ENCODE measurements at regions not wholly inside any gene's neighbourhood (a gene's known extent, or its start where the extent isn't known, plus 50 kb on each side); places are given as distances from the start of the nearest gene placed in this dataset.

DNA sequence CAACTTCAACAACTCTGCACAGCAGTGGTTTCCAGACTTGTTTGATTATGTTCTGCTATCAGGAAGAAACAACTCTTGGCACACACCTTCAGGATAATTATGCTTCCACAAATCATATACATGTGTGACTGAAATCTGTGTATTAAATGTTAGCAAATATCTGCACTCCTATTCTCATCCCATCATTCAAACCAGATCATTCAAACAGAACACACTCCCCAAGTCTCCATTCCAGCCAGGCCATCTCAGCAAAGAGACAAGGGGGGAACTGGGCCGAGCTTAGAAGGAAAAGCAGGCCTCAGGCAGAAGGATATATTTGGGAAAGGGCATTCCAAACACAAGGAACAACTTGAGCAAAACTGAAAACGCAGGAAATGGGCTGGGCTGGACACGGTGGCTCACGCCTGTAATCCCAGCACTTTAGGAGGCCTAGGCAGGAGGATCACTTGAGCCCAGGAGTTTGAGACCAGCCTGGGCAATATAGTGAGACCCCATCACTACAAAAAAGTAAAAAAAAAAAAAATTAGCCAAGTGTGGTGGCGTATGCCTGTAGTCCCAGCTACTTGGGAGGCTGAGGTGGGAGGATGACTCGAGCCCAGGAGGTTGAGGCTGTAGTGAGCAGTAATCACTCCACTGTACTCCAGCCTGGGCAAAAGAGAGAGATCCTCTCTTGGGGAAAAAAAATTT lies 62.7 kb downstream of the ZFP36L2 start:
- TF ChIP-seq, protein P1, sequence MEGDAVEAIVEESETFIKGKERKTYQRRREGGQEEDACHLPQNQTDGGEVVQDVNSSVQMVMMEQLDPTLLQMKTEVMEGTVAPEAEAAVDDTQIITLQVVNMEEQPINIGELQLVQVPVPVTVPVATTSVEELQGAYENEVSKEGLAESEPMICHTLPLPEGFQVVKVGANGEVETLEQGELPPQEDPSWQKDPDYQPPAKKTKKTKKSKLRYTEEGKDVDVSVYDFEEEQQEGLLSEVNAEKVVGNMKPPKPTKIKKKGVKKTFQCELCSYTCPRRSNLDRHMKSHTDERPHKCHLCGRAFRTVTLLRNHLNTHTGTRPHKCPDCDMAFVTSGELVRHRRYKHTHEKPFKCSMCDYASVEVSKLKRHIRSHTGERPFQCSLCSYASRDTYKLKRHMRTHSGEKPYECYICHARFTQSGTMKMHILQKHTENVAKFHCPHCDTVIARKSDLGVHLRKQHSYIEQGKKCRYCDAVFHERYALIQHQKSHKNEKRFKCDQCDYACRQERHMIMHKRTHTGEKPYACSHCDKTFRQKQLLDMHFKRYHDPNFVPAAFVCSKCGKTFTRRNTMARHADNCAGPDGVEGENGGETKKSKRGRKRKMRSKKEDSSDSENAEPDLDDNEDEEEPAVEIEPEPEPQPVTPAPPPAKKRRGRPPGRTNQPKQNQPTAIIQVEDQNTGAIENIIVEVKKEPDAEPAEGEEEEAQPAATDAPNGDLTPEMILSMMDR (IDR thresholded peaks at IDR 0.05) = no peak

DNA sequence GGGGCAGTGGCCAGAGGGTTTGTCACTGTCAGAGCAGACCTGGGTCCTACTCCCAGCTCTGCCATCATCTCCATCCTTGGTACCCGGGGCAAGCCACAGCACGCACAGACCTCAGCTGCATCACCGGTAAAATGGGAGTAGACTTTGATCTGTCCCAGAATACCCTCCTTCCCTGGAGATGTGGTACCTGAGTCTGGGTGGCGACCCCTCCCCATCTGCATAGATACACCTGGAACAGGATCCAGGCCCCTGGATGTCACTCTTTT lies 64.0 kb downstream of the ZFP36L2 start:
- TF ChIP-seq, protein P1 (IDR thresholded peaks at IDR 0.05) = no peak

DNA sequence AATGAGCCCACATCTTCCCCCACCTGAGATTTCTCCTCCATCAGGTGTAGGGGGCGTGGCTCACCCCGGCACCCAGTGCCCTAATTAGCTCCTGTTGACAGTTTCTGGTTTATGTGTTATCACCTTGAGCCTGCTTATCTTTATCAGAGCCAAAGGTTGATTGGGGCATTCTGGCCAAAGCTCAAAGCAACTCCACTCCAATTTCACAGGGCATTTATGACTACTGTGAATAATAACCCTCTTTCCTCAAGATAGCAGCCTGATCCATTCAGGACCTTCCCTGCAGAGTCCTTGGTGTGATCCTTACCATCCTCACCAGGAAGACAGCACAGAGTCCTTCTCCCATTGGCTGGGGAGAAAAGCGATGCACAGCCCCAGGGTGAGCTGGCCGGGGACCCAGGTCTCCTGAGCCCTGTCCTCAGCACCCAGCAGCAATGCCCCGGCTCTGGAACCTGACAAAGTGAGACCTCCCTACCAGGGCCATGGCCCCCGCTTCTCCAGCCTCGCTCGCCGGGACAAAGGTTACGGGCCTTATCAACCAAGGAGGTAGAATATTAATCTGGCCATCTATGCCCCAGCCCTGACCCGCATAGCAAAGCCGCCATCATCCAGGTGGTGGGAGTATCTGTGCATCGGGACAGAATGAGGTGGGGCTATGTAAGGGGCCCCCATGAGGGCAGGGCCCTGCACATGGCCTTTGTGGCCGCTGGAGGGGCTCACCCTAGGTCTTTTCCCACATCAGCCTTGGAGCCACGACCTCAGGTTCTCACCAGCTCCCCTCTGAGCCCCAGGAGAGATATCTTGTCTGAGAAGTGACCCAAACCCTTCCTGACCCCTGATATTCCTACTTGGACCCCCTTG lies 64.5 kb downstream of the ZFP36L2 start:
- TF ChIP-seq, protein P1 (IDR thresholded peaks at IDR 0.05) = no peak

DNA sequence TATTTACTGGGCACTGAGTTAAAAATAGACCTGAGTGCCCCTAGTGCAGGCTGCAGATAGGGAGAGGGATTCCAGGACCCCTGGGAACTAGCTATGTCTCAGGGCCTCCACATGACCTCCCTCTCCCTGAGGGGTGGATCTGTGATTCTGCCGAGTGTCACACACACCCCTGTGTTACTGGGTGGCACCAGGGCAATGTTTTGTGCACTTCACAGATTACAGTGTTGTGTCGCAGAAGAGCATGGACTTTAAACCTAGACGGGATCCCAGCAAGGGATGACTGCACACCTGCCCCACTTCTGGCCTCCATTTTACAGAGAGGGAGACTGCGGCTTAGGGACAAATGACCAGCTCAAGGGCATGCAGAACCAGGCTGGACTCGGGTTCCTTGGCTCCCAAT lies 65.6 kb downstream of the ZFP36L2 start:
- TF ChIP-seq, protein P1 (IDR thresholded peaks at IDR 0.05) = no peak

DNA sequence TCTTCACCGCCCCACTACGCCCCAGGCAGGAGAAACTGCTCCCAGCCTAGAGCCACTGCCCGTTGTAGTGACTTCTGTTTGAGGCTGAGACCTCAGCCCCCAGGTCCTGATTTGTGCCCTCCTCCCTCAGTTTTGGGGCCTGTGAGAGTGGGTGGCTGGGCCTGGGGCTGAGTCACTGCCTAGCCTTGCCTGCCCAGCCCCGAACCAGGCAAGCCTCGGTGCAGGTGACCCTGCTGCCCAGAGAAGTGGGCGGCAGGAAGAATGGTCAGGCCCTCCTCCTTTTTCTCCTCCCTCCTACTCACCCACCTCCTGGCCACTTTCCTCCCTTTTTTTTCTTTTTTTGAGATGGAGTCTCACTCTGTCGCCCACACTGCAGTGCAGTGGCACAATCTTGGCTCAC lies 66.6 kb downstream of the ZFP36L2 start:
- TF ChIP-seq, protein P1 (IDR thresholded peaks at IDR 0.05) = no peak

DNA sequence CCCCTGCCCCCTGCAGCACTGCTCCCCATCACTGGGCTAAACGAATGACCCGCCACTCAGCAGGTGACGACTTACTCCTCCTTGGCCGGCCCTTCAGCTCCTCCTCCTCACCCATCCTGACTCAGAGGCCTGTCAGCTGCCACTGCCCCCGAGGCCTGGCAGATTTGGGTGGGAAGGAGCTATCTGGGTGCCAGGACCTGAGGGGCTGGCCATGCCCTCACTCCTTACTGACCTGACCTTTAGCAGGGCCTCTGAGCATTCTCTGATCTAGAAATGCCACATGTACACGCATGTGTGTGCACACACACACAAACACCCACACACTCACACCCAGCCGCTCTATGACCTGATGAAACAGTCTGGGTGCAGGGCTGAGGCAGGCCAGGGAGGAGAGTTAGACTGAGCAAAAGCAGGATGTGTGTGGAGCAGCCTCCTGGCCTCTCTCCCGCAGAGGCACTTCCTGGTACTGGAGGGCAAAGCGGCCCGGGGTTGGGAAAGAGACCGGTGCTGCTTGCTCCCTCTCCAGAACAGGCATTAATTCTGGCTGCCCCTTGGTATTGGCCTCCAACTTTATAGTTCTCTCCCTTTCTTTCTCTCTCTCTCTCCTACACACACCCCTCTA lies 68.0 kb downstream of the ZFP36L2 start:
- TF ChIP-seq, protein P1 (IDR thresholded peaks at IDR 0.05) = no peak

DNA sequence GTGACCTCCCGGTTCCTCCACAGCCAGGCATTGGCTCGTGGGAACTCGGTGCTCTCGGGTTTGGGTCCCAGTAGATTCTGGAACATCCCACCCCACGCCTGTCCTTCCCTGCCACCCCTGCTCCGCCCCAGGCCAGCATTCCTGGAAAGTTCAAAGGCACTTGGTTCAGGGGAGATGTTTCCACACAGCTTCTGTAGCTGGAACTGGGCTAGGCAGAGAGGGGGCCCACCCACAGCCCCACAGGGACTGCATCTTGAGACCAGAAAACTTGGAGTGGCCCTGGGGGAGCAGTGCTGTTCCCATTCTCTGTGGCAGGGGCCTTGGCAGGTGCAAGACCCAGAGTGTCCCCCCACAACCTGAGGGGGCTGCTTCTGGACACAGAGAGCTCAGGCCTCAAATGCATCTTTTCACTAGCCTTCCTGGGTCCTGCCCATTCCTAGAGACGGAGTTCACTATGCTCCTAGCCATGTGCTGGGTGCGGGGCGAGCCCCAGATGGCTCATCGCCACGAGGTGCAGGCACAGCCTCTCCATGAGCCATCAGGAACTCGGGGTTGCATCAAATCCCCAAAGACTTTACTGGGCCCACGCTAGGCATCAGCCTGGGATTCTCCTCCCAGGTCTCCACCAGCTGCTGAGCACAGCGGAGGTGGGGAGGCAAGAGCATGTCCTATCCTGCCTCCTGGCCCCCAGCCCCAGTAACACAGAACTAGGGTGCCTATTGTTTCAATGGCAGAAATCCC lies 68.7 kb downstream of the ZFP36L2 start:
- TF ChIP-seq, protein P1 (IDR thresholded peaks at IDR 0.05) = no peak

Data from LNCAP (cell line).